ENCODE measurements at regions not wholly inside any gene's neighbourhood (a gene's known extent, or its start where the extent isn't known, plus 50 kb on each side); places are given as distances from the start of the nearest gene placed in this dataset.

DNA sequence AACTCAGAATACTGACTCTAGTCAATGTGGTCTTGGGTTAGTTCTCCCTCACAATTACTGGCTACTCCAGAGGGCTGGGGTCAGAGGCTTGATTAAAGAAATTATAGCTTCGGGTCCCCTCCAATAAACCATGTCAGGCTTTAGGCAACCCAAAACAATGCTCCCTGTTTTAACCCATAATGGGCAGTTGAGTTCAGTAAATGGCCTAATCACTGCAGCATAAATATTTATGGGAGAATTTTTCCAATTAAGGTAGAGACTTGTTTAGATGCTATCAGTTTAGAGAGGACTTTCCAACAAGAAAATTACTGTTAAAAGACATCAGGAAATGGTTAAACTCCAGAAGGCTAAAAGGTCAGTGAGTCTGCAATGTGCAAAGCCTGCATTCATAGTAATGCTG, 389.2 kb upstream of the PRICKLE1 start:
- H3K27ac ChIP-seq (ENCODE audit: insufficient read depth, low read depth, low read length): no peak overlapping the region
- no peak overlapping the region for H3K9ac ChIP-seq (replicated peaks; ENCODE audit: extremely low read depth, insufficient read depth, low read length)
- DNase-seq (ENCODE audit: low read depth, low spot score): no peak
- TF ChIP-seq FOS (IDR thresholded peaks at IDR 0.05; ENCODE audit: borderline replicate concordance, insufficient read depth, low read length): no peak
- TF ChIP-seq, protein P1, sequence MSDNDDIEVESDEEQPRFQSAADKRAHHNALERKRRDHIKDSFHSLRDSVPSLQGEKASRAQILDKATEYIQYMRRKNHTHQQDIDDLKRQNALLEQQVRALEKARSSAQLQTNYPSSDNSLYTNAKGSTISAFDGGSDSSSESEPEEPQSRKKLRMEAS (IDR thresholded peaks at IDR 0.05; ENCODE audit: insufficient read depth, insufficient read length): no peak
- TF ChIP-seq, protein P2, sequence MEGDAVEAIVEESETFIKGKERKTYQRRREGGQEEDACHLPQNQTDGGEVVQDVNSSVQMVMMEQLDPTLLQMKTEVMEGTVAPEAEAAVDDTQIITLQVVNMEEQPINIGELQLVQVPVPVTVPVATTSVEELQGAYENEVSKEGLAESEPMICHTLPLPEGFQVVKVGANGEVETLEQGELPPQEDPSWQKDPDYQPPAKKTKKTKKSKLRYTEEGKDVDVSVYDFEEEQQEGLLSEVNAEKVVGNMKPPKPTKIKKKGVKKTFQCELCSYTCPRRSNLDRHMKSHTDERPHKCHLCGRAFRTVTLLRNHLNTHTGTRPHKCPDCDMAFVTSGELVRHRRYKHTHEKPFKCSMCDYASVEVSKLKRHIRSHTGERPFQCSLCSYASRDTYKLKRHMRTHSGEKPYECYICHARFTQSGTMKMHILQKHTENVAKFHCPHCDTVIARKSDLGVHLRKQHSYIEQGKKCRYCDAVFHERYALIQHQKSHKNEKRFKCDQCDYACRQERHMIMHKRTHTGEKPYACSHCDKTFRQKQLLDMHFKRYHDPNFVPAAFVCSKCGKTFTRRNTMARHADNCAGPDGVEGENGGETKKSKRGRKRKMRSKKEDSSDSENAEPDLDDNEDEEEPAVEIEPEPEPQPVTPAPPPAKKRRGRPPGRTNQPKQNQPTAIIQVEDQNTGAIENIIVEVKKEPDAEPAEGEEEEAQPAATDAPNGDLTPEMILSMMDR (IDR thresholded peaks at IDR 0.05; ENCODE audit: extremely low read depth in 1 of 2, insufficient read depth in 1 of 2, low read depth in 1 of 2, low read length in 2 of 2): no peak
- no peak for TF ChIP-seq MYC (IDR thresholded peaks at IDR 0.05; ENCODE audit: low read depth, low read length)
- no peak for TF ChIP-seq EZH2 (IDR thresholded peaks at IDR 0.05; ENCODE audit: borderline replicate concordance, low read depth, low read length, severe bottlenecking)
- TF ChIP-seq POLR2AphosphoS5 (IDR thresholded peaks at IDR 0.05; ENCODE audit: insufficient read depth, low read depth, low read length): no peak
- TF ChIP-seq POLR2A (IDR thresholded peaks at IDR 0.05; ENCODE audit: low read depth, low read length): no peak
- no peak for TF ChIP-seq JUN (IDR thresholded peaks at IDR 0.05; ENCODE audit: borderline replicate concordance, insufficient read depth, insufficient read length, low read depth)
- TF ChIP-seq GATA2 (IDR thresholded peaks at IDR 0.05; ENCODE audit: insufficient read depth, insufficient read length, low read depth, low read length): no peak
- dilution Hi-C loops (cut with MboI; ENCODE audit: extremely low pct_ligation_motif_present, low sequenced_read_pairs): no loop called here
- H3K4me3 ChIP-seq (replicated peaks in 1 of 3; ENCODE audit: insufficient read depth in 1 of 3, low read depth in 1 of 3, low read length in 3 of 3): no peak overlapping the region
- H3K36me3 ChIP-seq (ENCODE audit: control insufficient read depth in 2 of 2, extremely low read depth in 1 of 2, insufficient read depth in 2 of 2, low read length in 2 of 2): no peaks in the 10 kb centered on the region
- POLR2A ChIA-PET: no interaction called here
- no peak overlapping the region for H3K4me2 ChIP-seq (ENCODE audit: insufficient read depth, low read length)
- no TSS peak for BruUV-seq (replicated peaks)
- H3K79me2 ChIP-seq (ENCODE audit: control insufficient read depth, insufficient read depth, low read length): no peaks in the 10 kb centered on the region
- H3K27me3 ChIP-seq (ENCODE audit: control insufficient read depth in 2 of 2, insufficient read depth in 2 of 2, low read length in 2 of 2): no peaks in the 10 kb centered on the region
- no peaks in the 10 kb centered on the region for H3K9me3 ChIP-seq (replicated peaks; ENCODE audit: control insufficient read depth, insufficient read depth, low read length)
- intact Hi-C loops (cut with micrococcal nuclease): no loop called here
- no peaks in the 10 kb centered on the region for H3K9me1 ChIP-seq (replicated peaks; ENCODE audit: control insufficient read depth, extremely low read depth, insufficient read depth, low read length)
- FAIRE-seq: no peak
- H4K20me1 ChIP-seq (replicated peaks; ENCODE audit: control insufficient read depth, extremely low read depth, insufficient read depth, low read length): no peaks in the 10 kb centered on the region
- CTCF ChIA-PET: no interaction called here
- peaks cover 17% of the 10 kb centered on the region for H3K4me1 ChIP-seq (ENCODE audit: control insufficient read depth, extremely low read depth, insufficient read depth, low read length)
- H2AFZ ChIP-seq (ENCODE audit: low read depth, low read length): no peak overlapping the region

Data from endothelial cell of umbilical vein (primary cell).